HL-60 (cell line): ENCODE measurements at regions not wholly inside any gene's neighbourhood (a gene's known extent, or its start where the extent isn't known, plus 50 kb on each side); places are given as distances from the start of the nearest gene placed in this dataset.

ENCODE experiments used
- CTCF ChIP-seq: IDR thresholded peaks from one replicate; pipeline ENCODE4 v1.5.1; 2011; ENCODE audit warnings: low read length, control low read depth, inconsistent platforms; ENCODE audit not compliant: insufficient read depth
- GABPA ChIP-seq: IDR thresholded peaks from 2 replicates; pipeline ENCODE4 v1.6.1; 2012; ENCODE audit warnings: low read depth
- POLR2AphosphoS5 ChIP-seq: IDR thresholded peaks from 2 replicates; pipeline ENCODE4 v1.6.1; 2012; ENCODE audit warnings: low read depth
- SPI1 ChIP-seq: IDR thresholded peaks from 2 replicates; pipeline ENCODE4 v1.6.1; 2012; ENCODE audit warnings: low read depth, mild to moderate bottlenecking, borderline replicate concordance
- TF ChIP-seq, protein P1 (sequence below): IDR thresholded peaks from 2 replicates; pipeline ENCODE4 v1.6.1; 2012; ENCODE audit warnings: low read depth; ENCODE audit not compliant: insufficient replicate concordance

GRCh38 chr5:87791869-87792268, 379.1 kb upstream of the CCNH start:
- no peak for TF ChIP-seq GABPA
- TF ChIP-seq CTCF, result no peak
- no peak for TF ChIP-seq POLR2AphosphoS5
- TF ChIP-seq, protein P1, sequence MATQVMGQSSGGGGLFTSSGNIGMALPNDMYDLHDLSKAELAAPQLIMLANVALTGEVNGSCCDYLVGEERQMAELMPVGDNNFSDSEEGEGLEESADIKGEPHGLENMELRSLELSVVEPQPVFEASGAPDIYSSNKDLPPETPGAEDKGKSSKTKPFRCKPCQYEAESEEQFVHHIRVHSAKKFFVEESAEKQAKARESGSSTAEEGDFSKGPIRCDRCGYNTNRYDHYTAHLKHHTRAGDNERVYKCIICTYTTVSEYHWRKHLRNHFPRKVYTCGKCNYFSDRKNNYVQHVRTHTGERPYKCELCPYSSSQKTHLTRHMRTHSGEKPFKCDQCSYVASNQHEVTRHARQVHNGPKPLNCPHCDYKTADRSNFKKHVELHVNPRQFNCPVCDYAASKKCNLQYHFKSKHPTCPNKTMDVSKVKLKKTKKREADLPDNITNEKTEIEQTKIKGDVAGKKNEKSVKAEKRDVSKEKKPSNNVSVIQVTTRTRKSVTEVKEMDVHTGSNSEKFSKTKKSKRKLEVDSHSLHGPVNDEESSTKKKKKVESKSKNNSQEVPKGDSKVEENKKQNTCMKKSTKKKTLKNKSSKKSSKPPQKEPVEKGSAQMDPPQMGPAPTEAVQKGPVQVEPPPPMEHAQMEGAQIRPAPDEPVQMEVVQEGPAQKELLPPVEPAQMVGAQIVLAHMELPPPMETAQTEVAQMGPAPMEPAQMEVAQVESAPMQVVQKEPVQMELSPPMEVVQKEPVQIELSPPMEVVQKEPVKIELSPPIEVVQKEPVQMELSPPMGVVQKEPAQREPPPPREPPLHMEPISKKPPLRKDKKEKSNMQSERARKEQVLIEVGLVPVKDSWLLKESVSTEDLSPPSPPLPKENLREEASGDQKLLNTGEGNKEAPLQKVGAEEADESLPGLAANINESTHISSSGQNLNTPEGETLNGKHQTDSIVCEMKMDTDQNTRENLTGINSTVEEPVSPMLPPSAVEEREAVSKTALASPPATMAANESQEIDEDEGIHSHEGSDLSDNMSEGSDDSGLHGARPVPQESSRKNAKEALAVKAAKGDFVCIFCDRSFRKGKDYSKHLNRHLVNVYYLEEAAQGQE, result no peak
- no peak for TF ChIP-seq SPI1
